ENCODE measurements at regions not wholly inside any gene's neighbourhood (a gene's known extent, or its start where the extent isn't known, plus 50 kb on each side); places are given as distances from the start of the nearest gene placed in this dataset.

DNA sequence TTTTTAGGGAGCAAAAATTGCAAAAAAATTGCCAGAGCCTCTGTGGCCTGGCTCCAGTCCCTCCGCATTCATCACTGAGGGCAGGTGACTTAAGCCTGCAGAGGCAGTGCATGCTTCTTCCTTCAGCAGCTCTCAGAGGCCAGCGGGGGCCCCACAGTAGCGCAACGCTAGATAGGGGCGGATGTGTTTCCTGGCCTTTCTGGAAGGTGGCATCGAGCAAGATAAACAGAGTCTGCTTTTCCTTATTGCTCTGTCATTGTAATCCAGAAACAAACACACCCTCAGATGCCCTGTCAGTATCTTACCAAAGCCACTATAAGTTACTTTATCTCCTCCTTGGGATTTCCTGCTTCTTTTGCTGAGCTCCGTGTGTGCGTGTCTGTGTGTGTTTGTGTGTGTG lies 75.5 kb upstream of the IRX6 start (continued):
- TF ChIP-seq U2AF2 (optimal IDR thresholded peaks at IDR 0.05; ENCODE audit: low read depth, low read length) (no peak), POLR2A (conservative IDR thresholded peaks at IDR 0.05) (no peak)

DNA sequence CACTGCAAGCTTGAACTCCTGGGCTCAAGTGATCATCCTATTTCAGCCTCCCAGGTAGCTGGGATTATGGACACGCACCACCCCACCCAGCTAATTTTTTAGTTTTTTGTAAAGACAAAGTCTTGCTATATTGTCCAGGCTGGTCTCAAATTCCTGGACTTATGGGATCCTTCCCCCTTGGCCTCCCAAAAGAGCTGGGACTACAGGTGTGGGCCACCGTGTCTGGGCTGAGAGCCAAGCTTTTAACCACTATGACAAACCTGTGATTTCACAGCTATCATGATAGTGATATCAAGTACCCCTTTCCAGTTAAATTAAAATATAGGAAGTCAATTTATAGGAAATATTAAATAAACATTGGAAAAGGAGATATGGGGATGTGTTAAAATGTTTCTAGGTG lies 74.6 kb upstream of the IRX6 start:
- no peak overlapping the region for H3K4me2 ChIP-seq (ENCODE audit: insufficient read depth, low read length)
- no peak for DNase-seq (ENCODE audit: extremely low read depth in 1 of 4, low spot score in 3 of 4)
- intact Hi-C loops (cut with micrococcal nuclease) (no loop called here), in situ Hi-C loops (cut with MboI) (no loop called here)
- H4K20me1 ChIP-seq (replicated peaks; ENCODE audit: control insufficient read depth, insufficient read depth, low read length), result no peaks in the 10 kb centered on the region
- POLR2A ChIA-PET, result interaction anchor here (0.5 to 0.6 kb wide), 2 partner anchors 10 to 86 kb away, joined by 3 to 4 read pairs; no protein-coding TSS in a partner anchor
- no peaks in the 10 kb centered on the region for H3K27me3 ChIP-seq (ENCODE audit: control insufficient read depth in 2 of 2, insufficient read depth in 2 of 2, low read length in 2 of 2)
- H3K9ac ChIP-seq (ENCODE audit: insufficient read depth in 1 of 2, low read depth in 2 of 2, low read length in 2 of 2), result no peak overlapping the region
- H3K27ac ChIP-seq (ENCODE audit: extremely low read depth, low read depth, low read length), result no peak overlapping the region
- no peaks in the 10 kb centered on the region for H3K9me3 ChIP-seq (replicated peaks; ENCODE audit: control insufficient read depth, insufficient read depth, low read depth, low read length)
- H2AFZ ChIP-seq (ENCODE audit: low read depth, low read length), result no peak overlapping the region
- CTCF ChIA-PET (ENCODE audit: low intra/inter-chr PET ratio), result no interaction called here
- BruUV-seq (replicated peaks), result no TSS peak
- H3K9me1 ChIP-seq (ENCODE audit: control insufficient read depth, insufficient read depth, low read length), result no peaks in the 10 kb centered on the region
- no peak for FAIRE-seq
- H3K36me3 ChIP-seq (ENCODE audit: control insufficient read depth, insufficient read depth, low read length), result no peaks in the 10 kb centered on the region
- no peak for ATAC-seq
- H3K79me2 ChIP-seq (ENCODE audit: control insufficient read depth, insufficient read depth, low read length), result no peaks in the 10 kb centered on the region
- WGBS (ENCODE audit: insufficient coverage, low coverage, missing lambda C conversion rate), result 0% methylated on average over 2 of the region's 2 CpGs
- H3K4me1 ChIP-seq (replicated peaks in 1 of 2; ENCODE audit: control insufficient read depth in 2 of 2, insufficient read depth in 2 of 2, low read length in 2 of 2), result no peaks in the 10 kb centered on the region
- no peak overlapping the region for H3K4me3 ChIP-seq
- TF ChIP-seq NFE2 (IDR thresholded peaks at IDR 0.05; ENCODE audit: low read depth) (no peak), U2AF1 (optimal IDR thresholded peaks at IDR 0.05; ENCODE audit: low read depth, low read length) (no peak), SMC3 (conservative IDR thresholded peaks at IDR 0.05; ENCODE audit: insufficient read depth, low read depth, low read length) (no peak), PTRF (tag; IDR thresholded peaks at IDR 0.05) (no peak), ZNF143 (CRISPR knock-in tag; IDR thresholded peaks at IDR 0.05) (no peak), HDAC3 (IDR thresholded peaks at IDR 0.05; ENCODE audit: borderline replicate concordance, partially characterized antibody) (no peak), ZNF253 (CRISPR knock-in tag; conservative IDR thresholded peaks at IDR 0.05) (no peak), MYC (IDR thresholded peaks at IDR 0.05; ENCODE audit: low read depth, low read length) (no peak), MYC (CRISPR knock-in tag; IDR thresholded peaks at IDR 0.05; ENCODE audit: borderline replicate concordance, low read depth) (no peak), ZNF140 (CRISPR knock-in tag; IDR thresholded peaks at IDR 0.05) (no peak), E2F8 (IDR thresholded peaks at IDR 0.05; ENCODE audit: low read depth, partially characterized antibody) (no peak), SNRNP70 (optimal IDR thresholded peaks at IDR 0.05; ENCODE audit: low read depth, low read length) (no peak), CEBPG (CRISPR knock-in tag; IDR thresholded peaks at IDR 0.05) (no peak), CEBPG (tag; conservative IDR thresholded peaks at IDR 0.05 in 1 of 2, IDR thresholded peaks at IDR 0.05 in 1 of 2) (no peak), E2F3 (CRISPR knock-in tag; IDR thresholded peaks at IDR 0.05) (no peak), PTBP1 (IDR thresholded peaks at IDR 0.05; ENCODE audit: low read depth, low read length) (no peak), PHF8 (IDR thresholded peaks at IDR 0.05; ENCODE audit: borderline replicate concordance, low read length) (no peak)

All from K562 (cell line).